Right lobe of liver (tissue), 6 donors: ENCODE measurements at regions not wholly inside any gene's neighbourhood (a gene's known extent, or its start where the extent isn't known, plus 50 kb on each side); places are given as distances from the start of the nearest gene placed in this dataset.

Experiments
- ATAC-seq, 4 donors: fragments of 200-7000 bp; cut with Tn5 transposase; one replicate each; pipeline ENCODE4 v1.9.1; 2020; ENCODE audit warnings: mild to moderate bottlenecking in 4 of 4, moderate library complexity in 4 of 4
- DNase-seq, 3 donors: peaks; one replicate each; pipeline ENCODE4 v3.0.0-alpha.2; 2020
- H3K27ac ChIP-seq, 3 donors: fragments of 200-600 bp; one replicate each; pipeline ENCODE4 v1.8.0; 2022
- H3K27me3 ChIP-seq, 2 donors: fragments of 200-600 bp; one replicate each; pipeline ENCODE4 v1.8.0; 2022
- H3K36me3 ChIP-seq, 4 donors: fragments of 200-600 bp; sonication (generic) in 1 of 4; one replicate each; pipeline versions ENCODE4 v1.5.1 to v1.8.0; 2017 to 2022; ENCODE audit warnings: control low read depth in 1 of 4
- H3K4me1 ChIP-seq, 4 donors: fragments of 200-600 bp; sonication (generic) in 1 of 4; one replicate each; pipeline versions ENCODE4 v1.5.1 to v1.8.0; 2017 to 2022; ENCODE audit warnings: control low read depth in 1 of 4
- H3K4me3 ChIP-seq, 3 donors: fragments of 200-600 bp; one replicate each; pipeline ENCODE4 v1.8.0; 2022
- H3K9me3 ChIP-seq, 4 donors: fragments of 200-600 bp; sonication (generic) in 1 of 4; one replicate each; pipeline versions ENCODE4 v1.5.1 to v1.8.0; 2017 to 2022; ENCODE audit warnings: control low read depth in 1 of 4
- CTCF ChIP-seq, 4 donors: fragments of 200-600 bp in 3 of 4; fragments of 450-650 bp in 1 of 4; IDR thresholded peaks; one replicate each; pipeline versions ENCODE4 v1.5.1 to v1.8.0; 2016 to 2022; ENCODE audit warnings: antibody characterized with exemption in 4 of 4, mild to moderate bottlenecking in 2 of 4
- POLR2A ChIP-seq: fragments of 450-650 bp; IDR thresholded peaks from one replicate; pipeline ENCODE4 v1.6.1; 2017; ENCODE audit warnings: antibody characterized with exemption, mild to moderate bottlenecking
- WGBS: methylation state at CpG from one replicate; pipeline ENCODE4 v1.1.6; 2018; ENCODE audit warnings: low coverage, low lambda C conversion rate; ENCODE audit not compliant: insufficient coverage; ENCODE audit errors: missing lambda C conversion rate; 5-methylcytosine and 5-hydroxymethylcytosine counted together
- intact Hi-C, 2 donors: fragments of 100-400 bp; cut with DNase I; formaldehyde crosslinking; loops; one replicate each; pipeline versions ENCODE4 v1.11.2 to v1.14.1; 2022
- donor health status: DM: no; HTN: yes; CAD: no.
- donor health status: DM: no; HTN: no; CAD: no.
- donor health status: DM: no; HTN: no; CAD: no.
- donor health status: DM: no; HTN: yes; CAD: no.
- donor health status: DM: no; HTN: yes; CAD: no.

GRCh38 chr22:27127911-27128310 lies 470.5 kb downstream of the MIAT start:
- Histone ChIP-seq H3K4me1 (no peaks in the 10 kb centered on the region), H3K27me3 (no peaks in the 10 kb centered on the region), H3K9me3 (no peaks in the 10 kb centered on the region), H3K4me3 (no peak overlapping the region), H3K36me3 (no peaks in the 10 kb centered on the region), H3K27ac (no peak overlapping the region)
- TF ChIP-seq POLR2A (no peak), CTCF (IDR thresholded peaks at IDR 0.05) (no peak)
- WGBS = 52% methylated on average over 5 of the region's 5 CpGs
- no peak for ATAC-seq
- DNase-seq = no peak
- intact Hi-C loops = no loop called here

- WGBS = 47% methylated on average over 9 of the region's 9 CpGs
- Histone ChIP-seq H3K27ac (no peak overlapping the region), H3K4me1 (no peaks in the 10 kb centered on the region), H3K36me3 (no peaks in the 10 kb centered on the region), H3K27me3 (no peaks in the 10 kb centered on the region), H3K9me3 (no peaks in the 10 kb centered on the region), H3K4me3 (no peak overlapping the region)
- intact Hi-C loops = no loop called here
- no peak for TF ChIP-seq POLR2A
- no peak for TF ChIP-seq CTCF (IDR thresholded peaks at IDR 0.05)
- ATAC-seq = no peak
- DNase-seq = no peak
Observed at GRCh38 chr22:27128461-27129085, 471.2 kb downstream of the MIAT start.

GRCh38 chr22:27129266-27129665 lies 471.9 kb downstream of the MIAT start:
- H3K9me3 ChIP-seq = no peaks in the 10 kb centered on the region
- intact Hi-C loops = no loop called here
- no peaks in the 10 kb centered on the region for H3K27me3 ChIP-seq
- no peak overlapping the region for H3K4me3 ChIP-seq
- no peaks in the 10 kb centered on the region for H3K4me1 ChIP-seq
- ATAC-seq (peak in 1 of 4 donors; percentile 18), DNase-seq (no peak)
- WGBS = 77% methylated on average over 2 of the region's 2 CpGs
- no peak overlapping the region for H3K27ac ChIP-seq
- no peak for TF ChIP-seq POLR2A
- TF ChIP-seq CTCF (IDR thresholded peaks at IDR 0.05) = no peak
- no peaks in the 10 kb centered on the region for H3K36me3 ChIP-seq

GRCh38 chr22:27130906-27131305 lies 473.5 kb downstream of the MIAT start:
- Histone ChIP-seq H3K4me1 (no peaks in the 10 kb centered on the region), H3K9me3 (no peaks in the 10 kb centered on the region), H3K27me3 (no peaks in the 10 kb centered on the region), H3K27ac (no peak overlapping the region), H3K4me3 (no peak overlapping the region), H3K36me3 (no peaks in the 10 kb centered on the region)
- ATAC-seq (peak in 1 of 4 donors; percentile 28), DNase-seq (no peak)
- intact Hi-C loops = no loop called here
- no peak for TF ChIP-seq POLR2A
- no peak for TF ChIP-seq CTCF (IDR thresholded peaks at IDR 0.05)
- WGBS = 60% methylated on average over 4 of the region's 4 CpGs

GRCh38 chr22:27131346-27131745 lies 474.0 kb downstream of the MIAT start:
- 45% methylated on average over 4 of the region's 4 CpGs for whole genome bisulfite sequencing
- Histone ChIP-seq H3K27me3 (no peaks in the 10 kb centered on the region), H3K36me3 (no peaks in the 10 kb centered on the region), H3K9me3 (no peaks in the 10 kb centered on the region), H3K27ac (no peak overlapping the region), H3K4me3 (no peak overlapping the region), H3K4me1 (no peaks in the 10 kb centered on the region)
- ATAC-seq (no peak), DNase-seq (no peak)
- no peak for TF ChIP-seq POLR2A
- no peak for TF ChIP-seq CTCF (IDR thresholded peaks at IDR 0.05)
- intact Hi-C loops = no loop called here
